GM19452 (cell line): ENCODE measurements at regions not wholly inside any gene's neighbourhood (a gene's known extent, or its start where the extent isn't known, plus 50 kb on each side); places are given as distances from the start of the nearest gene placed in this dataset.

Experiments used
- ATAC-seq: cut with Tn5 transposase; IDR thresholded peaks from one replicate; pipeline ENCODE4 v1.9.1; 2021; ENCODE audit not compliant: unreplicated experiment

- no peak for ATAC-seq
Measured at GRCh38 chr20:60354024-60354580, 395.9 kb downstream of the CDH26 start.

- no peak for ATAC-seq
Measured at GRCh38 chr20:60358101-60358500, 399.9 kb downstream of the CDH26 start.

- no peak for ATAC-seq
Measured at GRCh38 chr20:60359010-60359409, 400.8 kb downstream of the CDH26 start.

GRCh38 chr20:60361761-60362395, 403.7 kb downstream of the CDH26 start:
- no peak for ATAC-seq

- ATAC-seq, result no peak
Measured at GRCh38 chr20:60362531-60362930, 404.3 kb downstream of the CDH26 start.

- ATAC-seq, result no peak
Measured at GRCh38 chr20:60363698-60364097, 405.5 kb downstream of the CDH26 start.

GRCh38 chr20:60365064-60365666, 406.9 kb downstream of the CDH26 start:
- ATAC-seq, result no peak

GRCh38 chr20:60365882-60366281, 407.7 kb downstream of the CDH26 start:
- no peak for ATAC-seq

- no peak for ATAC-seq
Measured at GRCh38 chr20:60371384-60371783, 413.2 kb downstream of the CDH26 start.

- no peak for ATAC-seq
Measured at GRCh38 chr20:60372275-60372674, 414.1 kb downstream of the CDH26 start.

GRCh38 chr20:60372822-60373221, 414.6 kb downstream of the CDH26 start:
- ATAC-seq, result no peak

- ATAC-seq, result no peak
Measured at GRCh38 chr20:60378620-60379019, 420.4 kb downstream of the CDH26 start.

- ATAC-seq, result no peak
Measured at GRCh38 chr20:60381643-60382400, 423.6 kb downstream of the CDH26 start.

- ATAC-seq, result no peak
Measured at GRCh38 chr20:60389441-60389840, 431.2 kb downstream of the CDH26 start.

GRCh38 chr20:60389882-60390281, 431.7 kb downstream of the CDH26 start:
- ATAC-seq, result no peak

GRCh38 chr20:60395991-60396390, 437.8 kb downstream of the CDH26 start:
- ATAC-seq, result no peak

GRCh38 chr20:60400567-60400966, 442.3 kb downstream of the CDH26 start:
- no peak for ATAC-seq

GRCh38 chr20:60402189-60403058, 444.2 kb downstream of the CDH26 start:
- no peak for ATAC-seq

GRCh38 chr20:60403105-60403741, 445.0 kb downstream of the CDH26 start:
- ATAC-seq, result no peak

GRCh38 chr20:60407011-60407771, 449.0 kb downstream of the CDH26 start:
- ATAC-seq, result no peak
